ENCODE measurements at regions not wholly inside any gene's neighbourhood (a gene's known extent, or its start where the extent isn't known, plus 50 kb on each side); places are given as distances from the start of the nearest gene placed in this dataset.

DNA sequence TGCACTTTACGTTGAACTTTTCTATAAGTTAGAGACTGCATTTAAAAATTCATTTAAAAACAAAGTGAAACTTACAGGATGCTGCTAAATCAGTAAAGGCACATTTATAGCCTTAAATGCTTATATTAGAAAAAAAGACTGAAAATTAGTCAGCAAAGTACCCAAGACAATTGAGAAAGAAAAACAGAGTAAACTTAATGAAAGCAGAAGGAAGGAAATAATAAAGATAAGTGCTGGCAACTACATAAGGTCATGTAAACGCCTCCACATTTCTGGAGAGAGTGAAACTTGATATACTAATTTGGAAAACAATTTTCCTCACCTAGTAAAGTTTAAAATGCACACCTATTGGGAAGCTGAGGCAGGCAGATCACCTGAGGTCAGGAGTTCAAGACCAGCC, 58.2 kb upstream of the ACAN start:
- no peak for TF ChIP-seq SIN3A (IDR thresholded peaks at IDR 0.05; ENCODE audit: borderline replicate concordance, insufficient read depth, low read length)
- TF ChIP-seq FOXP2 (optimal IDR thresholded peaks at IDR 0.05; ENCODE audit: borderline replicate concordance, extremely low read depth, extremely low read length, insufficient read depth), result no peak
- no peak for TF ChIP-seq TAF1 (IDR thresholded peaks at IDR 0.05; ENCODE audit: borderline replicate concordance, insufficient read depth, low read length)
- no peak for TF ChIP-seq REST (IDR thresholded peaks at IDR 0.05; ENCODE audit: insufficient read depth in 1 of 2, low read depth in 2 of 2, low read length in 2 of 2)
- TF ChIP-seq POLR2AphosphoS5 (IDR thresholded peaks at IDR 0.05; ENCODE audit: low read depth, low read length), result no peak

- TF ChIP-seq FOXP2 (optimal IDR thresholded peaks at IDR 0.05; ENCODE audit: borderline replicate concordance, extremely low read depth, extremely low read length, insufficient read depth), result no peak
- TF ChIP-seq SIN3A (IDR thresholded peaks at IDR 0.05; ENCODE audit: borderline replicate concordance, insufficient read depth, low read length), result no peak
- no peak for TF ChIP-seq POLR2AphosphoS5 (IDR thresholded peaks at IDR 0.05; ENCODE audit: low read depth, low read length)
- no peak for TF ChIP-seq TAF1 (IDR thresholded peaks at IDR 0.05; ENCODE audit: borderline replicate concordance, insufficient read depth, low read length)
- TF ChIP-seq REST (IDR thresholded peaks at IDR 0.05; ENCODE audit: insufficient read depth in 1 of 2, low read depth in 2 of 2, low read length in 2 of 2), result no peak
These were observed 57.5 kb upstream of the ACAN start for GRCh38 chr15:88745696-88746095.

DNA sequence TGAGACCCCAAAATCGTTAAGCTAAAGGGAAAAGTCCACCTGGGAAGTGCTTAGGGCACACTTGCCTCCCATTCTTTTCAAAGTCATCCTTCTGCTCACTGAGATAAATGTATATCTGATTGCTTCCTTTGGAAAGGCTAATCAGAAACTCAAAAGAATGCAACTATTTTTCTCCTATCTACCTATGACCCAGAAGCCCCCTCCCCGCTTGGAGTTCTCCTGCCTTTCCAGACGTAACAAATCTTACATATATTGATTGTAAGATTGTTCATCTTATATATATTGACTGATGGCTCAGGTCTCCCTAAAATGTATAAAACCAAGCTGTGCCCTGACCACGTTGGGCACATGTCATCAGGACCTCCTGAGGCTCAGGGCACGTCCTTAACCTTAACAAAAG, 56.8 kb upstream of the ACAN start:
- TF ChIP-seq REST (IDR thresholded peaks at IDR 0.05; ENCODE audit: insufficient read depth in 1 of 2, low read depth in 2 of 2, low read length in 2 of 2), result no peak
- TF ChIP-seq TAF1 (IDR thresholded peaks at IDR 0.05; ENCODE audit: borderline replicate concordance, insufficient read depth, low read length), result no peak
- no peak for TF ChIP-seq SIN3A (IDR thresholded peaks at IDR 0.05; ENCODE audit: borderline replicate concordance, insufficient read depth, low read length)
- TF ChIP-seq FOXP2 (optimal IDR thresholded peaks at IDR 0.05; ENCODE audit: borderline replicate concordance, extremely low read depth, extremely low read length, insufficient read depth), result no peak
- no peak for TF ChIP-seq POLR2AphosphoS5 (IDR thresholded peaks at IDR 0.05; ENCODE audit: low read depth, low read length)

- TF ChIP-seq REST (IDR thresholded peaks at IDR 0.05; ENCODE audit: insufficient read depth in 1 of 2, low read depth in 2 of 2, low read length in 2 of 2) (no peak), FOXP2 (optimal IDR thresholded peaks at IDR 0.05; ENCODE audit: borderline replicate concordance, extremely low read depth, extremely low read length, insufficient read depth) (no peak), TAF1 (IDR thresholded peaks at IDR 0.05; ENCODE audit: borderline replicate concordance, insufficient read depth, low read length) (no peak), POLR2AphosphoS5 (IDR thresholded peaks at IDR 0.05; ENCODE audit: low read depth, low read length) (no peak), SIN3A (IDR thresholded peaks at IDR 0.05; ENCODE audit: borderline replicate concordance, insufficient read depth, low read length) (no peak)
These were observed 56.1 kb upstream of the ACAN start for GRCh38 chr15:88747111-88747510.

- TF ChIP-seq FOXP2 (optimal IDR thresholded peaks at IDR 0.05; ENCODE audit: borderline replicate concordance, extremely low read depth, extremely low read length, insufficient read depth) (no peak), POLR2AphosphoS5 (IDR thresholded peaks at IDR 0.05; ENCODE audit: low read depth, low read length) (no peak), TAF1 (IDR thresholded peaks at IDR 0.05; ENCODE audit: borderline replicate concordance, insufficient read depth, low read length) (no peak), SIN3A (IDR thresholded peaks at IDR 0.05; ENCODE audit: borderline replicate concordance, insufficient read depth, low read length) (no peak), REST (IDR thresholded peaks at IDR 0.05; ENCODE audit: insufficient read depth in 1 of 2, low read depth in 2 of 2, low read length in 2 of 2) (no peak)
These were observed 55.6 kb upstream of the ACAN start for GRCh38 chr15:88747631-88748030.
